Trophoblast cell (in vitro differentiated cells and primary cell): ENCODE measurements at regions not wholly inside any gene's neighbourhood (a gene's known extent, or its start where the extent isn't known, plus 50 kb on each side); places are given as distances from the start of the nearest gene placed in this dataset.
A peak's percentile ranks its signal among the peaks of the same experiment; 100 is the strongest.
"Not testable (repeated sequence)": the region's sequence is repeated elsewhere in the genome, so short reads cannot be mapped to it uniquely, and the experiment has no call there.

Experiments
- DNase-seq, 2 donors: peaks; one replicate each; pipeline ENCODE4 v3.0.0-alpha.2; 2016
- H2AFZ ChIP-seq: 2 replicates; pipeline ENCODE4 v1.6.1; 2013; ENCODE audit warnings: low read length, moderate library complexity, mild to moderate bottlenecking; ENCODE audit not compliant: insufficient read depth, poor library complexity
- H2AK5ac ChIP-seq: 2 replicates; pipeline ENCODE4 v1.6.1; 2013; ENCODE audit warnings: mild to moderate bottlenecking, low read length
- H2BK120ac ChIP-seq: 2 replicates; pipeline ENCODE4 v1.6.1; 2013; ENCODE audit warnings: low read length, mild to moderate bottlenecking, moderate library complexity; ENCODE audit not compliant: insufficient read depth, poor library complexity
- H2BK12ac ChIP-seq: 2 replicates; pipeline ENCODE4 v1.6.1; 2013; ENCODE audit warnings: mild to moderate bottlenecking, low read length, moderate library complexity
- H2BK5ac ChIP-seq: 2 replicates; pipeline ENCODE4 v1.6.1; 2013; ENCODE audit warnings: low read length, low read depth, moderate library complexity, mild to moderate bottlenecking; ENCODE audit not compliant: poor library complexity
- H3K14ac ChIP-seq: 2 replicates; pipeline ENCODE4 v1.6.1; 2013; ENCODE audit warnings: mild to moderate bottlenecking, low read length
- H3K18ac ChIP-seq: 2 replicates; pipeline ENCODE4 v1.6.1; 2013; ENCODE audit warnings: mild to moderate bottlenecking, low read length
- H3K23ac ChIP-seq: 2 replicates; pipeline ENCODE4 v1.6.1; 2013; ENCODE audit warnings: low read length
- H3K27ac ChIP-seq: 2 replicates; pipeline ENCODE4 v1.5.1; 2013; ENCODE audit warnings: low read depth, mild to moderate bottlenecking, inconsistent platforms, low read length, moderate library complexity
- H3K27me3 ChIP-seq: 2 replicates; pipeline ENCODE4 v1.6.1; 2013; ENCODE audit warnings: inconsistent platforms, mild to moderate bottlenecking, low read length, moderate library complexity; ENCODE audit not compliant: insufficient read depth
- H3K36me3 ChIP-seq, 2 experiments: 1 replicate in 1 of 2; 2 replicates in 1 of 2; pipeline ENCODE4 v1.6.1; 2013; ENCODE audit warnings: low read length in 2 of 2, mild to moderate bottlenecking in 2 of 2, moderate library complexity in 1 of 2; ENCODE audit not compliant: insufficient read depth in 2 of 2, control insufficient read depth in 1 of 2
- H3K4ac ChIP-seq: 2 replicates; pipeline ENCODE4 v1.6.1; 2013; ENCODE audit warnings: low read depth, mild to moderate bottlenecking, low read length, moderate library complexity
- H3K4me1 ChIP-seq, 2 experiments: 1 replicate in 1 of 2; 2 replicates in 1 of 2; pipeline ENCODE4 v1.6.1; 2013; ENCODE audit warnings: low read length in 2 of 2, mild to moderate bottlenecking in 2 of 2, moderate library complexity in 1 of 2; ENCODE audit not compliant: insufficient read depth in 2 of 2, control insufficient read depth in 1 of 2
- H3K4me2 ChIP-seq: 2 replicates; pipeline ENCODE4 v1.6.1; 2013; ENCODE audit warnings: inconsistent platforms, mild to moderate bottlenecking, low read length, moderate library complexity
- H3K4me3 ChIP-seq: 2 replicates; pipeline ENCODE4 v1.5.1; 2013; ENCODE audit warnings: mild to moderate bottlenecking, low read depth, low read length, inconsistent platforms
- H3K79me1 ChIP-seq: one replicate; pipeline ENCODE4 v1.6.1; 2013; ENCODE audit warnings: low read length
- H3K79me2 ChIP-seq: 2 replicates; pipeline ENCODE4 v1.6.1; 2013; ENCODE audit warnings: low read length, mild to moderate bottlenecking; ENCODE audit not compliant: control insufficient read depth, insufficient read depth, poor library complexity
- H3K9ac ChIP-seq: 2 replicates; pipeline ENCODE4 v1.6.1; 2013; ENCODE audit warnings: mild to moderate bottlenecking, low read length
- H3K9me3 ChIP-seq: 2 replicates; pipeline ENCODE4 v1.6.1; 2013; ENCODE audit warnings: low read depth, mild to moderate bottlenecking, control low read depth, inconsistent platforms, low read length; ENCODE audit not compliant: insufficient read depth
- H4K12ac ChIP-seq: 2 replicates; pipeline ENCODE4 v1.6.1; 2013; ENCODE audit warnings: low read depth, mild to moderate bottlenecking, low read length, moderate library complexity
- H4K8ac ChIP-seq: 2 replicates; pipeline ENCODE4 v1.6.1; 2013; ENCODE audit warnings: low read depth, mild to moderate bottlenecking, low read length, moderate library complexity
- H4K91ac ChIP-seq: one replicate; pipeline ENCODE4 v1.6.1; 2013; ENCODE audit warnings: low read depth, mild to moderate bottlenecking, low read length, moderate library complexity
- WGBS: extraction: QIAGEN DNeasy Blood & Tissue Kit; methylation state at CpG from one replicate; pipeline ENCODE4 v1.1.7; 2013; ENCODE audit warnings: missing lambda C conversion rate; ENCODE audit not compliant: insufficient read length, insufficient coverage; ENCODE audit errors: extremely low coverage; 5-methylcytosine and 5-hydroxymethylcytosine counted together

- not testable (repeated sequence) for H3K4me2 ChIP-seq, H3K4me3 ChIP-seq, H2BK5ac ChIP-seq, H3K4ac ChIP-seq, H3K23ac ChIP-seq, H2BK12ac ChIP-seq, H4K8ac ChIP-seq, H3K79me2 ChIP-seq, H2AFZ ChIP-seq, H3K4me1 ChIP-seq, H4K91ac ChIP-seq, H3K79me1 ChIP-seq, H3K9me3 ChIP-seq, H3K9ac ChIP-seq, H4K12ac ChIP-seq, H2BK120ac ChIP-seq, H3K14ac ChIP-seq, H3K27me3 ChIP-seq, DNase-seq, H3K27ac ChIP-seq, H2AK5ac ChIP-seq, H3K36me3 ChIP-seq, H3K18ac ChIP-seq
- no CpG with 5 or more reads among the region's 4 CpGs for WGBS
Observed at GRCh38 chr3:75272237-75272636, 391.9 kb upstream of the FRG2C start.

GRCh38 chr3:75272691-75273090, 391.4 kb upstream of the FRG2C start:
- H4K8ac ChIP-seq = no peak overlapping the region
- no peak overlapping the region for H3K9ac ChIP-seq
- no peak overlapping the region for H2BK12ac ChIP-seq
- H4K12ac ChIP-seq = no peak overlapping the region
- no peak overlapping the region for H3K4ac ChIP-seq
- H3K18ac ChIP-seq = no peak overlapping the region
- DNase-seq = no peak
- H3K27ac ChIP-seq = no peak overlapping the region
- WGBS = no CpG with 5 or more reads among the region's 2 CpGs
- H3K4me1 ChIP-seq = no peaks in the 10 kb centered on the region
- H3K79me1 ChIP-seq = no peaks in the 10 kb centered on the region
- H2BK120ac ChIP-seq = no peak overlapping the region
- H3K27me3 ChIP-seq = no peaks in the 10 kb centered on the region
- no peak overlapping the region for H2AFZ ChIP-seq
- H3K9me3 ChIP-seq = no peaks in the 10 kb centered on the region
- no peak overlapping the region for H2BK5ac ChIP-seq
- H3K23ac ChIP-seq = no peak overlapping the region
- no peak overlapping the region for H3K4me2 ChIP-seq
- H3K4me3 ChIP-seq = no peak overlapping the region
- no peaks in the 10 kb centered on the region for H3K36me3 ChIP-seq
- no peak overlapping the region for H4K91ac ChIP-seq
- no peak overlapping the region for H3K14ac ChIP-seq
- no peaks in the 10 kb centered on the region for H3K79me2 ChIP-seq
- no peak overlapping the region for H2AK5ac ChIP-seq

- H3K23ac ChIP-seq, H3K9me3 ChIP-seq, H2BK5ac ChIP-seq, H2BK120ac ChIP-seq, H3K27ac ChIP-seq, H3K14ac ChIP-seq, H3K36me3 ChIP-seq, H3K18ac ChIP-seq, H4K12ac ChIP-seq, H3K4ac ChIP-seq, H3K79me2 ChIP-seq, H2BK12ac ChIP-seq, H3K4me1 ChIP-seq, H3K27me3 ChIP-seq, H2AFZ ChIP-seq, H4K91ac ChIP-seq, H3K9ac ChIP-seq, H3K4me3 ChIP-seq, H3K4me2 ChIP-seq, H4K8ac ChIP-seq, H2AK5ac ChIP-seq, H3K79me1 ChIP-seq: not testable (repeated sequence)
- WGBS = no CpG with 5 or more reads among the region's 3 CpGs
- peak; percentile 48 to 51 for DNase-seq
Observed at GRCh38 chr3:75285531-75286148, 378.5 kb upstream of the FRG2C start.

- not testable (repeated sequence) for H2BK5ac ChIP-seq, H3K18ac ChIP-seq, DNase-seq, H3K27ac ChIP-seq, H4K8ac ChIP-seq, H2AFZ ChIP-seq, H3K4ac ChIP-seq, H3K79me1 ChIP-seq, H3K23ac ChIP-seq, H2AK5ac ChIP-seq, H3K27me3 ChIP-seq, H3K4me2 ChIP-seq, H2BK12ac ChIP-seq, H3K14ac ChIP-seq, H3K4me1 ChIP-seq, H2BK120ac ChIP-seq, H3K4me3 ChIP-seq, H3K9ac ChIP-seq, H3K9me3 ChIP-seq, H3K36me3 ChIP-seq, H3K79me2 ChIP-seq, H4K12ac ChIP-seq, H4K91ac ChIP-seq
- no CpG with 5 or more reads among the region's 40 CpGs for WGBS
Observed at GRCh38 chr3:75288972-75289574, 375.1 kb upstream of the FRG2C start.
